Natural killer cell (primary cell): ENCODE measurements at regions not wholly inside any gene's neighbourhood (a gene's known extent, or its start where the extent isn't known, plus 50 kb on each side); places are given as distances from the start of the nearest gene placed in this dataset.
A peak's percentile ranks its signal among the peaks of the same experiment; 100 is the strongest.
"Not testable (repeated sequence)": the region's sequence is repeated elsewhere in the genome, so short reads cannot be mapped to it uniquely, and the experiment has no call there.

Source experiments
- ATAC-seq, 3 donors: fragments of 150-1000 bp in 2 of 3; fragments of 200-7000 bp in 1 of 3; cut with Tn5 transposase; 1 replicate in 1 of 3; 2 replicates in 2 of 3; pipeline ENCODE4 v1.10.0; 2021; ENCODE audit warnings: mild to moderate bottlenecking in 2 of 3, moderate library complexity in 2 of 3
- DNase-seq, 2 donors: peaks; one replicate each; pipeline versions ENCODE4 v3.0.0 to v3.0.0-alpha.2; 2013 to 2021; ENCODE audit warnings: mixed read lengths in 1 of 2
- H3K27ac ChIP-seq: one replicate; pipeline ENCODE4 v1.5.1; 2013; ENCODE audit warnings: mild to moderate bottlenecking, low read length
- H3K27me3 ChIP-seq: one replicate; pipeline ENCODE4 v1.6.1; 2013; ENCODE audit warnings: low read length; ENCODE audit not compliant: control insufficient read depth, insufficient read depth
- H3K36me3 ChIP-seq: one replicate; pipeline ENCODE4 v1.6.1; 2013; ENCODE audit warnings: low read length; ENCODE audit not compliant: control insufficient read depth, insufficient read depth
- H3K4me1 ChIP-seq: one replicate; pipeline ENCODE4 v1.6.1; 2013; ENCODE audit warnings: low read length; ENCODE audit not compliant: control insufficient read depth, insufficient read depth
- H3K4me3 ChIP-seq: one replicate; pipeline ENCODE4 v1.5.1; 2013; ENCODE audit warnings: low read length
- H3K9me3 ChIP-seq: one replicate; pipeline ENCODE4 v1.6.1; 2013; ENCODE audit warnings: low read length; ENCODE audit not compliant: control insufficient read depth, insufficient read depth
- H3K27ac Mint-ChIP-seq, 2 donors: one replicate each; pipeline ENCODE4 v1.8.0; 2022; ENCODE audit warnings: mild to moderate bottlenecking in 2 of 2, mixed read lengths in 2 of 2, moderate library complexity in 1 of 2
- H3K27me3 Mint-ChIP-seq, 2 donors: one replicate each; pipeline ENCODE4 v1.8.0; 2022; ENCODE audit warnings: low read depth in 2 of 2, mixed read lengths in 2 of 2
- H3K36me3 Mint-ChIP-seq: one replicate; pipeline ENCODE4 v1.8.0; 2022; ENCODE audit warnings: mixed read lengths
- H3K4me1 Mint-ChIP-seq, 2 donors: one replicate each; pipeline ENCODE4 v1.8.0; 2022; ENCODE audit warnings: mixed read lengths in 2 of 2
- H3K4me3 Mint-ChIP-seq: one replicate; pipeline ENCODE4 v1.8.0; 2022; ENCODE audit warnings: mild to moderate bottlenecking, moderate library complexity, mixed read lengths
- H3K9me3 Mint-ChIP-seq, 2 donors: one replicate each; pipeline ENCODE4 v1.8.0; 2022; ENCODE audit warnings: mixed read lengths in 2 of 2
- WGBS: methylation state at CpG from one replicate; pipeline ENCODE4 v1.1.7; 2013; ENCODE audit warnings: missing lambda C conversion rate; ENCODE audit not compliant: insufficient coverage; 5-methylcytosine and 5-hydroxymethylcytosine counted together
- intact Hi-C: fragments of 100-400 bp; cut with micrococcal nuclease; formaldehyde crosslinking; loops from one replicate; pipeline ENCODE4 v1.14.2; 2022
- TF ChIP-seq, protein P1 (sequence below): fragments of 200-600 bp; IDR thresholded peaks from one replicate; pipeline ENCODE4 v1.8.0; 2022; ENCODE audit warnings: antibody characterized with exemption

DNA sequence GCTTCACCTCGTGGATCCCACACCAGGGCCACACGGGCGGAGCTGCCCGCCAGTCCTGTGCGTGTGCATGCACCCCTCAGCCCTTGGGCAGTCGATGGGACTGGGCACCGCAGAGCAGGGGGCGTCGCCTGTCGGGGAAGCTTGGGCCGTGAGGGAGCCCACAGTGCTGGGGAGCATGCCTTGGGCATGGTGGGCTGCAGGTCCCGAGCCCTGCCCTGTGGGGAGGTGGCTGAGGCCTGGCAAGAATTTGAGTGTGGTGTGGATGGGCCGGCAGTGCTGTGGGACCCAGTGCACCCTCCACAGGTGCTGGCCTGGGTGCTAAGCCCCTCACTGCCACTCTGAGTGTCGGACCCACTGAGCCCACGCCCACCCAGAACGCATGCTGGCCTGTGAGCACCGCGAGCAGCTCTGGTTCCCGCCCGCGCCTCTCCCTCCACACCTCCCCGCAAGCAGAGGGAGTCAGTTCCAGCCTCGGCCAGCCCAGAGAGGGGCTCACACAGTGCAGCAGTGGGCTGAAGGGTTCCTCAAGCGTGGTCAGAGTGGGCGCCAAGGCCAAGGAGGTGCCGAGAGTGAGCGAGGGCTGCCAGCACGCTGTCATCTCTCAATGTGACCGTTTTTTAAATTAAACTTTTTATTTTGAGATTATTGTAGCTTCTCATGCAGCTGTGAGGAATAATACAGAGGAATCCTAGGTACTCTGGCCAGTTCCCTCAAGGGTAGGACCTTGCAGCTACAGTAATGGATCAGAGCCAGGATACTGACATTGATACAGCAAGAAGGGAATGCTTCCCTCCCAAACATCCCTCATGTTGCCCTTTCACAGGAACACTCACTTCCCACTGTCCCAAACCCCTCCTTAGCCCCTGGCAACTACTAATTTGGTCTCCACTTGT, 127.7 kb downstream of the CRYBB2 start:
- intact Hi-C loops = no loop called here
- H3K36me3 ChIP-seq = peaks cover 14% of the 10 kb centered on the region
- Mint-ChIP-seq H3K36me3 (peaks cover 15% of the 10 kb centered on the region), H3K9me3 (peaks cover 4% of the 10 kb centered on the region in 2 donors), H3K27ac (no peak overlapping the region), H3K27me3 (no peaks in the 10 kb centered on the region), H3K4me3 (no peak overlapping the region), H3K4me1 (no peaks in the 10 kb centered on the region)
- H3K27ac ChIP-seq = no peak overlapping the region
- H3K9me3 ChIP-seq = no peaks in the 10 kb centered on the region
- TF ChIP-seq, protein P1, sequence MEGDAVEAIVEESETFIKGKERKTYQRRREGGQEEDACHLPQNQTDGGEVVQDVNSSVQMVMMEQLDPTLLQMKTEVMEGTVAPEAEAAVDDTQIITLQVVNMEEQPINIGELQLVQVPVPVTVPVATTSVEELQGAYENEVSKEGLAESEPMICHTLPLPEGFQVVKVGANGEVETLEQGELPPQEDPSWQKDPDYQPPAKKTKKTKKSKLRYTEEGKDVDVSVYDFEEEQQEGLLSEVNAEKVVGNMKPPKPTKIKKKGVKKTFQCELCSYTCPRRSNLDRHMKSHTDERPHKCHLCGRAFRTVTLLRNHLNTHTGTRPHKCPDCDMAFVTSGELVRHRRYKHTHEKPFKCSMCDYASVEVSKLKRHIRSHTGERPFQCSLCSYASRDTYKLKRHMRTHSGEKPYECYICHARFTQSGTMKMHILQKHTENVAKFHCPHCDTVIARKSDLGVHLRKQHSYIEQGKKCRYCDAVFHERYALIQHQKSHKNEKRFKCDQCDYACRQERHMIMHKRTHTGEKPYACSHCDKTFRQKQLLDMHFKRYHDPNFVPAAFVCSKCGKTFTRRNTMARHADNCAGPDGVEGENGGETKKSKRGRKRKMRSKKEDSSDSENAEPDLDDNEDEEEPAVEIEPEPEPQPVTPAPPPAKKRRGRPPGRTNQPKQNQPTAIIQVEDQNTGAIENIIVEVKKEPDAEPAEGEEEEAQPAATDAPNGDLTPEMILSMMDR = no peak
- ATAC-seq (no peak), DNase-seq (no peak)
- no peaks in the 10 kb centered on the region for H3K4me1 ChIP-seq
- H3K27me3 ChIP-seq = no peaks in the 10 kb centered on the region
- H3K4me3 ChIP-seq = no peak overlapping the region
- 91% methylated on average over 29 of the region's 29 CpGs for WGBS

- Mint-ChIP-seq H3K27ac (no peak overlapping the region), H3K9me3 (peaks cover 4% of the 10 kb centered on the region in 2 donors), H3K36me3 (peaks cover 15% of the 10 kb centered on the region), H3K4me1 (no peaks in the 10 kb centered on the region), H3K4me3 (no peak overlapping the region), H3K27me3 (no peaks in the 10 kb centered on the region)
- H3K4me1 ChIP-seq = no peaks in the 10 kb centered on the region
- intact Hi-C loops = no loop called here
- DNase-seq (no peak), ATAC-seq (no peak)
- TF ChIP-seq, protein P1 = no peak
- no peaks in the 10 kb centered on the region for H3K27me3 ChIP-seq
- H3K27ac ChIP-seq = no peak overlapping the region
- no peaks in the 10 kb centered on the region for H3K9me3 ChIP-seq
- H3K36me3 ChIP-seq = peaks cover 14% of the 10 kb centered on the region
- 94% methylated on average over 3 of the region's 3 CpGs for WGBS
- no peak overlapping the region for H3K4me3 ChIP-seq
Observed at GRCh38 chr22:25347752-25348102, 128.3 kb downstream of the CRYBB2 start.

- H3K4me3 ChIP-seq = no peak overlapping the region
- ATAC-seq (no peak), DNase-seq (no peak)
- 100% methylated on average over 2 of the region's 2 CpGs for WGBS
- H3K4me1 ChIP-seq = no peaks in the 10 kb centered on the region
- Mint-ChIP-seq H3K27me3 (no peaks in the 10 kb centered on the region), H3K4me3 (no peak overlapping the region), H3K27ac (no peak overlapping the region), H3K9me3 (peaks cover 4% of the 10 kb centered on the region in 2 donors), H3K4me1 (no peaks in the 10 kb centered on the region), H3K36me3 (peaks cover 15% of the 10 kb centered on the region)
- peaks cover 14% of the 10 kb centered on the region for H3K36me3 ChIP-seq
- no peaks in the 10 kb centered on the region for H3K9me3 ChIP-seq
- intact Hi-C loops = no loop called here
- no peak overlapping the region for H3K27ac ChIP-seq
- TF ChIP-seq, protein P1 = no peak
- H3K27me3 ChIP-seq = no peaks in the 10 kb centered on the region
Observed at GRCh38 chr22:25348391-25348790, 129.0 kb downstream of the CRYBB2 start.

DNA sequence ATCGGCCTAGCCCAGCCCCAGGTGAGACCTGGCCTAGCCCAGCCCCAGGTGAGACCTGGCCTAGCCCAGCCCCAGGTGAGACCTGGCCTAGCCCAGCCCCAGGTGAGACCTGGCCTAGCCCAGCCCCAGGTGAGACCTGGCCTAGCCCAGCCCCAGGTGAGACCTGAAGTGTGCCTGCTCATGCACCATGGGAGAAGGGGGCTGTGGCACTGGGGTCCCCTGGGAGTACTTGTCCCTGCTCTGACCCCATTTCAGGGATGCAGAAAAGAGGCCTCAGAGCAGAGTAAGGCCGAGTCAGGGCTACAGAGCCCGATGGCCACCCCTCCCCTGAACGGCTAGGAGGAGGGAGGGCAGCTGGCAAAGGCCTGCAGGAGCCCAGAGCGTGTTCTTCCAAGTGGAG, 129.6 kb downstream of the CRYBB2 start:
- not testable (repeated sequence) for H3K36me3 Mint-ChIP-seq

More for the DNA sequence above, 129.6 kb downstream of the CRYBB2 start:
- 100% methylated on average over 2 of the region's 5 CpGs for WGBS
- H3K4me1 Mint-ChIP-seq, H3K27ac Mint-ChIP-seq, H3K4me3 ChIP-seq, H3K9me3 ChIP-seq, H3K9me3 Mint-ChIP-seq, H3K27ac ChIP-seq, H3K4me1 ChIP-seq, intact Hi-C loops, H3K27me3 ChIP-seq, H3K4me3 Mint-ChIP-seq, DNase-seq, H3K27me3 Mint-ChIP-seq: not testable (repeated sequence)
- H3K36me3 ChIP-seq = peaks cover 14% of the 10 kb centered on the region
- peak in 1 of 3 donors; percentile 15 for ATAC-seq
